Neural progenitor cell (in vitro differentiated cells): ENCODE measurements at regions not wholly inside any gene's neighbourhood (a gene's known extent, or its start where the extent isn't known, plus 50 kb on each side); places are given as distances from the start of the nearest gene placed in this dataset.

Source experiments
- DNase-seq: peaks from one replicate; pipeline ENCODE4 v3.0.0-alpha.2; 2016; ENCODE audit warnings: low spot score
- H2AFZ ChIP-seq: fragments of 200-600 bp; sonication (generic); replicated peaks from 2 replicates; pipeline ENCODE4 v1.6.1; 2016; ENCODE audit warnings: antibody characterized with exemption
- H3F3A ChIP-seq: fragments of 200-600 bp; sonication (generic); 2 replicates; pipeline ENCODE4 v1.6.1; 2016; ENCODE audit warnings: antibody characterized with exemption, low read depth
- H3K27ac ChIP-seq: fragments of 200-600 bp; sonication (generic); 2 replicates; pipeline ENCODE4 v1.5.1; 2016; ENCODE audit warnings: mild to moderate bottlenecking
- H3K27me3 ChIP-seq: fragments of 200-600 bp; sonication (generic); 2 replicates; pipeline ENCODE4 v1.6.1; 2016; ENCODE audit warnings: mild to moderate bottlenecking, moderate library complexity
- H3K36me3 ChIP-seq: fragments of 200-600 bp; sonication (generic); 2 replicates; pipeline ENCODE4 v1.5.1; 2016
- H3K4me1 ChIP-seq: fragments of 200-600 bp; sonication (generic); 2 replicates; pipeline ENCODE4 v1.6.1; 2016; ENCODE audit warnings: mixed run types
- H3K4me2 ChIP-seq: fragments of 200-600 bp; sonication (generic); 2 replicates; pipeline ENCODE4 v1.6.1; 2016
- H3K4me3 ChIP-seq: fragments of 200-600 bp; sonication (generic); 2 replicates; pipeline ENCODE4 v1.5.1; 2016
- H3K79me2 ChIP-seq: fragments of 200-600 bp; sonication (generic); 2 replicates; pipeline ENCODE4 v1.6.1; 2016; ENCODE audit warnings: low read depth
- H3K9ac ChIP-seq: fragments of 200-600 bp; sonication (generic); 2 replicates; pipeline ENCODE4 v1.6.1; 2016
- H3K9me3 ChIP-seq: fragments of 200-600 bp; sonication (generic); 2 replicates; pipeline ENCODE4 v1.5.1; 2016; ENCODE audit warnings: low read depth
- H4K20me1 ChIP-seq: fragments of 200-600 bp; sonication (generic); 2 replicates; pipeline ENCODE4 v1.6.1; 2016; ENCODE audit warnings: low read depth
- H3K27ac Mint-ChIP-seq: 3 replicates; pipeline ENCODE4 v1.8.0; 2021; ENCODE audit warnings: mixed read lengths
- H3K27me3 Mint-ChIP-seq: 2 replicates; pipeline ENCODE4 v1.8.0; 2022; ENCODE audit warnings: low read depth, mild to moderate bottlenecking, inconsistent platforms, moderate library complexity, mixed read lengths; ENCODE audit not compliant: insufficient read depth
- H3K36me3 Mint-ChIP-seq: 3 replicates; pipeline ENCODE4 v1.8.0; 2021; ENCODE audit warnings: mixed read lengths
- H3K4me1 Mint-ChIP-seq: 3 replicates; pipeline ENCODE4 v1.8.0; 2021; ENCODE audit warnings: mixed read lengths
- H3K4me3 Mint-ChIP-seq: 3 replicates; pipeline ENCODE4 v1.8.0; 2021; ENCODE audit warnings: mild to moderate bottlenecking, moderate library complexity, mixed read lengths
- H3K9me3 Mint-ChIP-seq: 3 replicates; pipeline ENCODE4 v1.8.0; 2020; ENCODE audit warnings: mixed read lengths
- EZH2 ChIP-seq: fragments of 200-600 bp; sonication (generic); IDR thresholded peaks from 2 replicates; pipeline ENCODE4 v1.6.1; 2017; ENCODE audit warnings: antibody characterized with exemption, mild to moderate bottlenecking, moderate library complexity
- EZH2phosphoT487 ChIP-seq: fragments of 200-600 bp; sonication (generic); IDR thresholded peaks from 2 replicates; pipeline ENCODE4 v1.6.1; 2017; ENCODE audit warnings: antibody characterized with exemption
- TF ChIP-seq, protein P1 (sequence below): fragments of 200-600 bp; sonication (generic); IDR thresholded peaks from 2 replicates; pipeline ENCODE4 v1.5.1; 2017; ENCODE audit warnings: antibody characterized with exemption, mild to moderate bottlenecking

- Mint-ChIP-seq H3K27ac (no peak overlapping the region), H3K4me1 (no peaks in the 10 kb centered on the region), H3K36me3 (no peaks in the 10 kb centered on the region), H3K4me3 (no peak overlapping the region), H3K9me3 (peaks cover 12% of the 10 kb centered on the region), H3K27me3 (peaks cover 10% of the 10 kb centered on the region)
- H3K4me1 ChIP-seq, result no peaks in the 10 kb centered on the region
- peak; percentile 62 for DNase-seq
- H3F3A ChIP-seq, result no peaks in the 10 kb centered on the region
- H4K20me1 ChIP-seq, result no peaks in the 10 kb centered on the region
- no peak overlapping the region for H3K4me2 ChIP-seq
- no peak overlapping the region for H3K4me3 ChIP-seq
- H3K27ac ChIP-seq, result no peak overlapping the region
- no peaks in the 10 kb centered on the region for H3K9me3 ChIP-seq
- H3K9ac ChIP-seq, result no peak overlapping the region
- no peaks in the 10 kb centered on the region for H3K36me3 ChIP-seq
- H3K27me3 ChIP-seq, result no peaks in the 10 kb centered on the region
- no peaks in the 10 kb centered on the region for H3K79me2 ChIP-seq
- no peak overlapping the region for H2AFZ ChIP-seq
- TF ChIP-seq EZH2 (no peak), EZH2phosphoT487 (no peak)
- TF ChIP-seq, protein P1, sequence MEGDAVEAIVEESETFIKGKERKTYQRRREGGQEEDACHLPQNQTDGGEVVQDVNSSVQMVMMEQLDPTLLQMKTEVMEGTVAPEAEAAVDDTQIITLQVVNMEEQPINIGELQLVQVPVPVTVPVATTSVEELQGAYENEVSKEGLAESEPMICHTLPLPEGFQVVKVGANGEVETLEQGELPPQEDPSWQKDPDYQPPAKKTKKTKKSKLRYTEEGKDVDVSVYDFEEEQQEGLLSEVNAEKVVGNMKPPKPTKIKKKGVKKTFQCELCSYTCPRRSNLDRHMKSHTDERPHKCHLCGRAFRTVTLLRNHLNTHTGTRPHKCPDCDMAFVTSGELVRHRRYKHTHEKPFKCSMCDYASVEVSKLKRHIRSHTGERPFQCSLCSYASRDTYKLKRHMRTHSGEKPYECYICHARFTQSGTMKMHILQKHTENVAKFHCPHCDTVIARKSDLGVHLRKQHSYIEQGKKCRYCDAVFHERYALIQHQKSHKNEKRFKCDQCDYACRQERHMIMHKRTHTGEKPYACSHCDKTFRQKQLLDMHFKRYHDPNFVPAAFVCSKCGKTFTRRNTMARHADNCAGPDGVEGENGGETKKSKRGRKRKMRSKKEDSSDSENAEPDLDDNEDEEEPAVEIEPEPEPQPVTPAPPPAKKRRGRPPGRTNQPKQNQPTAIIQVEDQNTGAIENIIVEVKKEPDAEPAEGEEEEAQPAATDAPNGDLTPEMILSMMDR, result peak; percentile 80
Measured at GRCh38 chrX:17242470-17242869, 132.5 kb upstream of the NHS start.

GRCh38 chrX:17247144-17247543 is 127.9 kb upstream of the NHS start:
- peaks cover 12% of the 10 kb centered on the region for H3K9me3 Mint-ChIP-seq
- no peaks in the 10 kb centered on the region for H3K36me3 Mint-ChIP-seq
- Histone ChIP-seq H3K36me3 (no peaks in the 10 kb centered on the region), H3K27me3 (no peaks in the 10 kb centered on the region), H4K20me1 (no peaks in the 10 kb centered on the region), H2AFZ (no peak overlapping the region), H3K4me1 (no peaks in the 10 kb centered on the region), H3F3A (no peaks in the 10 kb centered on the region), H3K4me2 (no peak overlapping the region), H3K9me3 (no peaks in the 10 kb centered on the region), H3K79me2 (no peaks in the 10 kb centered on the region), H3K27ac (no peak overlapping the region), H3K4me3 (no peak overlapping the region), H3K9ac (no peak overlapping the region)
- no peak overlapping the region for H3K27ac Mint-ChIP-seq
- DNase-seq, result no peak
- peaks cover 8% of the 10 kb centered on the region for H3K27me3 Mint-ChIP-seq
- TF ChIP-seq, protein P1, result no peak
- TF ChIP-seq EZH2, result no peak
- TF ChIP-seq EZH2phosphoT487, result no peak
- peaks cover 4% of the 10 kb centered on the region for H3K4me1 Mint-ChIP-seq
- no peak overlapping the region for H3K4me3 Mint-ChIP-seq

DNA sequence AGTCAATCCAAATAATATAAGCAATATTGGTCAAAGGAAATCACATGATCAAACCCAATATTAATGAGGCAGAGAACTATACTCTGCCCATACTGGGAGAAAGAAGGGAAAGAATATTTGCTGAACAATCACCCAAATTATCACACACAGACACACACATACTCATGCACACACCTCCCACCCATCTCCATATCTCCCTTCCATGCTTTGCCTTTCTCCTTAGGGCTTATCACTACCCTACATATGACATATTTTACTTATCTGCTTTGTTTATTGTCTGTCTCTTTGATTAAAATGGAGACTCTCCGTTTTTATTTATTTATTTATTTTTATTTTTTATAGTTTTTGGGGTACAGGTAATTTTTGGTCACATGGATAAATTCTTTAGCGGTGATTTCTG is 112.9 kb upstream of the NHS start:
- Histone ChIP-seq H3K36me3 (no peaks in the 10 kb centered on the region), H3K27me3 (no peaks in the 10 kb centered on the region), H3K4me2 (no peak overlapping the region), H3K9ac (no peak overlapping the region), H3F3A (no peaks in the 10 kb centered on the region), H3K9me3 (no peaks in the 10 kb centered on the region), H2AFZ (no peak overlapping the region), H3K4me1 (no peaks in the 10 kb centered on the region), H3K27ac (no peak overlapping the region), H3K79me2 (no peaks in the 10 kb centered on the region), H3K4me3 (no peak overlapping the region), H4K20me1 (no peaks in the 10 kb centered on the region)
- Mint-ChIP-seq H3K36me3 (peaks cover 2% of the 10 kb centered on the region), H3K27ac (no peak overlapping the region), H3K27me3 (no peaks in the 10 kb centered on the region), H3K4me3 (no peak overlapping the region), H3K9me3 (peaks cover 26% of the 10 kb centered on the region), H3K4me1 (no peaks in the 10 kb centered on the region)
- TF ChIP-seq, protein P1, result no peak
- TF ChIP-seq EZH2 (no peak), EZH2phosphoT487 (no peak)
- no peak for DNase-seq

DNA sequence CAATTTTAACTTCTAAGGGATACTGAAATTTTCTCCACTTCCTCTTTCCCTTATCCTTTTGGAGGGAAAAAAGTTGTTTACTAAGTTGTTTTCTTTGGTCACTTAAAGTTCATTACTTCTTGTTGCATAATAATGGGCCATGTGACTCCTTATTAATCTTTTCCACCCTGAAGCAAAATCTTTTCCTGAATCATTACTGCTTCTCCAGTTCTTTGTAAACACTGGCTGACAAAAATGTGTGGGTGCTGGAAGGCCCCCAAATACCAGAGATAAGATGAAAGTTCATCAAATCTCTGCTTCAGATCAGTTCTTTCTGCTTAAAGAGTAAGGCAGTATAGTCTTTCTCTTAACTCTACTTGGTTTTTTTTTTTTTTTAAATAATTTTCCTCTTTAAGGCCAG is 108.9 kb upstream of the NHS start:
- no peaks in the 10 kb centered on the region for H3K4me1 Mint-ChIP-seq

More for the DNA sequence above, 108.9 kb upstream of the NHS start:
- no peak for TF ChIP-seq EZH2
- TF ChIP-seq, protein P1, result no peak
- no peak for TF ChIP-seq EZH2phosphoT487
- Histone ChIP-seq H4K20me1 (no peaks in the 10 kb centered on the region), H3K27me3 (no peaks in the 10 kb centered on the region), H3K9me3 (no peaks in the 10 kb centered on the region), H3K4me3 (no peak overlapping the region), H3K27ac (no peak overlapping the region), H3K9ac (no peak overlapping the region), H3K36me3 (no peaks in the 10 kb centered on the region), H2AFZ (no peak overlapping the region), H3K4me1 (no peaks in the 10 kb centered on the region), H3K79me2 (no peaks in the 10 kb centered on the region), H3K4me2 (no peak overlapping the region), H3F3A (no peaks in the 10 kb centered on the region)
- Mint-ChIP-seq H3K4me3 (no peak overlapping the region), H3K27me3 (no peaks in the 10 kb centered on the region), H3K9me3 (peaks cover 22% of the 10 kb centered on the region), H3K27ac (no peak overlapping the region), H3K36me3 (peaks cover 2% of the 10 kb centered on the region)
- DNase-seq, result no peak
